ENCODE measurements at regions not wholly inside any gene's neighbourhood (a gene's known extent, or its start where the extent isn't known, plus 50 kb on each side); places are given as distances from the start of the nearest gene placed in this dataset.

GRCh38 chr14:103206836-103207387 is 83.7 kb downstream of the TNFAIP2 start:
- DNase-seq (ENCODE audit: low spot score): peak; percentile 90

- DNase-seq (ENCODE audit: low spot score): peak; percentile 75
Observed at GRCh38 chr14:103207388-103208072, 84.3 kb downstream of the TNFAIP2 start.

- DNase-seq (ENCODE audit: low spot score): peak; percentile 53
Observed at GRCh38 chr14:103209054-103209453, 85.8 kb downstream of the TNFAIP2 start.

- no peak for DNase-seq (ENCODE audit: low spot score)
Observed at GRCh38 chr14:103209506-103209905, 86.2 kb downstream of the TNFAIP2 start.

- no peak for DNase-seq (ENCODE audit: low spot score)
Observed at GRCh38 chr14:103213331-103213730, 90.1 kb downstream of the TNFAIP2 start.

GRCh38 chr14:103214461-103214958 is 91.2 kb downstream of the TNFAIP2 start:
- DNase-seq (ENCODE audit: low spot score): no peak

- no peak for DNase-seq (ENCODE audit: low spot score)
Observed at GRCh38 chr14:103216399-103216798, 93.1 kb downstream of the TNFAIP2 start.

- no peak for DNase-seq (ENCODE audit: low spot score)
Observed at GRCh38 chr14:103216857-103217256, 93.6 kb downstream of the TNFAIP2 start.

GRCh38 chr14:103217538-103217937 is 94.3 kb downstream of the TNFAIP2 start:
- DNase-seq (ENCODE audit: low spot score): no peak

- DNase-seq (ENCODE audit: low spot score): peak; percentile 70
Observed at GRCh38 chr14:103220134-103220981, 97.1 kb downstream of the TNFAIP2 start.

GRCh38 chr14:103220982-103221641 is 97.9 kb downstream of the TNFAIP2 start:
- DNase-seq (ENCODE audit: low spot score): no peak

GRCh38 chr14:103221781-103222358 is 98.6 kb downstream of the TNFAIP2 start:
- DNase-seq (ENCODE audit: low spot score): no peak

GRCh38 chr14:103223818-103224352 is 100.6 kb downstream of the TNFAIP2 start:
- no peak for DNase-seq (ENCODE audit: low spot score)

- DNase-seq (ENCODE audit: low spot score): no peak
Observed at GRCh38 chr14:103225062-103225461, 101.8 kb downstream of the TNFAIP2 start.

GRCh38 chr14:103225476-103225875 is 102.2 kb downstream of the TNFAIP2 start:
- DNase-seq (ENCODE audit: low spot score): no peak

- no peak for DNase-seq (ENCODE audit: low spot score)
Observed at GRCh38 chr14:103227094-103227768, 104.0 kb downstream of the TNFAIP2 start.

GRCh38 chr14:103228076-103228806 is 105.0 kb downstream of the TNFAIP2 start:
- DNase-seq (ENCODE audit: low spot score): no peak

GRCh38 chr14:103228866-103229265 is 105.2 kb upstream of the EIF5 start:
- no peak for DNase-seq (ENCODE audit: low spot score)

- DNase-seq (ENCODE audit: low spot score): no peak
Observed at GRCh38 chr14:103230021-103230420, 104.0 kb upstream of the EIF5 start.

GRCh38 chr14:103230658-103231334 is 103.2 kb upstream of the EIF5 start:
- no peak for DNase-seq (ENCODE audit: low spot score)
